ENCODE measurements at regions not wholly inside any gene's neighbourhood (a gene's known extent, or its start where the extent isn't known, plus 50 kb on each side); places are given as distances from the start of the nearest gene placed in this dataset.
"Not testable (repeated sequence)": the region's sequence is repeated elsewhere in the genome, so short reads cannot be mapped to it uniquely, and the experiment has no call there.

- not testable (repeated sequence) for TF ChIP-seq CTCF, POLR2A (IDR thresholded peaks at IDR 0.05)
These were observed 169.8 kb downstream of the MRPL39 start for GRCh38 chr21:25437465-25437864.
